OCI-LY3 (cell line): ENCODE measurements at regions not wholly inside any gene's neighbourhood (a gene's known extent, or its start where the extent isn't known, plus 50 kb on each side); places are given as distances from the start of the nearest gene placed in this dataset.

Experiments
- H2AFZ ChIP-seq: fragments of 200-600, 300-600 bp; shearing (Covaris generic); 2 replicates; pipeline ENCODE4 v1.6.0; 2014; ENCODE audit warnings: antibody characterized with exemption, low read depth, low read length
- H3K27ac ChIP-seq: fragments of 200-600, 300-600 bp; sonication (generic); 2 replicates; pipeline ENCODE4 v1.5.1; 2014; ENCODE audit warnings: mild to moderate bottlenecking, low read length, moderate library complexity, mixed read lengths
- H3K27me3 ChIP-seq: fragments of 200-600, 300-600 bp; sonication (generic); 2 replicates; pipeline ENCODE4 v1.6.1; 2014; ENCODE audit warnings: low read depth, low read length, mixed read lengths
- H3K36me3 ChIP-seq: fragments of 200-600, 300-600 bp; sonication (generic); replicated peaks from 2 replicates; pipeline ENCODE3; 2014; ENCODE audit warnings: low read depth, low read length, mixed read lengths
- H3K4me1 ChIP-seq: fragments of 300-600, 200-600 bp; sonication (generic); 2 replicates; pipeline ENCODE4 v1.6.1; 2014; ENCODE audit warnings: low read length, mixed read lengths
- H3K4me2 ChIP-seq: fragments of 200-600, 300-600 bp; sonication (generic); 2 replicates; pipeline ENCODE4 v1.6.1; 2014; ENCODE audit warnings: low read length, mixed read lengths
- H3K4me3 ChIP-seq: fragments of 300-600, 200-600 bp; sonication (generic); 2 replicates; pipeline ENCODE4 v1.5.1; 2014; ENCODE audit warnings: antibody characterized with exemption, mild to moderate bottlenecking, low read length, moderate library complexity
- H3K79me2 ChIP-seq: fragments of 300-600, 200-600 bp; shearing (Covaris generic); 2 replicates; pipeline ENCODE4 v1.6.1; 2014; ENCODE audit warnings: mild to moderate bottlenecking, low read length, mixed read lengths
- H3K9ac ChIP-seq: fragments of 300-600, 200-600 bp; shearing (Covaris generic); 2 replicates; pipeline ENCODE4 v1.6.0; 2014; ENCODE audit warnings: mild to moderate bottlenecking, low read length, moderate library complexity
- H3K9me3 ChIP-seq: fragments of 200-600, 300-600 bp; shearing (Covaris generic); 2 replicates; pipeline ENCODE4 v1.6.1; 2014; ENCODE audit warnings: low read length, mixed read lengths; ENCODE audit not compliant: insufficient read depth
- H4K20me1 ChIP-seq: fragments of 200-600, 300-600 bp; sonication (generic); 2 replicates; pipeline ENCODE4 v1.6.1; 2016; ENCODE audit warnings: low read length, mixed read lengths; ENCODE audit not compliant: insufficient read depth
- EZH2phosphoT487 ChIP-seq: fragments of 200-600 bp; shearing (Covaris generic); IDR thresholded peaks from 2 replicates; pipeline ENCODE4 v1.6.1; 2018; ENCODE audit warnings: antibody characterized with exemption, mixed run types, low read depth
- TF ChIP-seq, protein P1 (sequence below): fragments of 200-600, 300-600 bp; sonication (generic); IDR thresholded peaks from 2 replicates; pipeline ENCODE4 v1.5.1; 2014; ENCODE audit warnings: antibody characterized with exemption, low read length, low read depth

DNA sequence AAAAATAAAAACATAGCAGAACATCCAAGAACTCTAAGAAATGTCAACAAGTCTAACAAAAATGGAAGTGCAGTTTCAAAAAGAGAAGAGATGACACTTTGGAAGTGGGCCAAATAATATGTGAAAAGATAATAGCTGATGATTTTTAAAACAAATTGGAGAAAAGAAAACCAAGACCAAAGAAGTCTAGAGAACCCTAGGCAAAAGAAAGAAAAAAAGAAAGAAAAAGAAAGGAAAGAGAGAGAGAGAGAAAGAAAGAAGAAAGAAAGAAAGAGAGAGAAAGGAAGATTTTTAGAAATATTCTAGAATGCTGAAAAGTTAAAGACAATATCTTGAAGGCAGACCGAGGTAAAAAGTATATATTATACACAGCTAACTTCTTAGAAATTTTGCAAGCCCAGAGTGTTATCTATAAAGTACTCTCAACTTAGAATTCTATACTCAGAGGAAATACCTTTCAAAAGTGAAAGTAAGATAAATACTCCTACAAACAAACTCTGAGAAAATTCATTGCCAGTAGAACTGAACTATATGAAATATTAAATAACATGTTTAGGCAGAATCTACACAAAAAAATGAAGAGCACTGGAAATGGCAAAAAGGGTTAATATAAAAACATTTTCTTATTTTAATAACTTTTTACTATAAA lies 138.7 kb upstream of the SMIM30 start:
- H2AFZ ChIP-seq, result no peak overlapping the region
- H3K36me3 ChIP-seq, result no peaks in the 10 kb centered on the region
- H3K4me3 ChIP-seq, result no peak overlapping the region
- no peak overlapping the region for H3K4me2 ChIP-seq
- H3K27ac ChIP-seq, result no peak overlapping the region
- no peaks in the 10 kb centered on the region for H3K4me1 ChIP-seq
- no peaks in the 10 kb centered on the region for H3K27me3 ChIP-seq
- H4K20me1 ChIP-seq, result no peaks in the 10 kb centered on the region
- no peak overlapping the region for H3K9ac ChIP-seq
- H3K79me2 ChIP-seq, result no peaks in the 10 kb centered on the region
- TF ChIP-seq, protein P1, sequence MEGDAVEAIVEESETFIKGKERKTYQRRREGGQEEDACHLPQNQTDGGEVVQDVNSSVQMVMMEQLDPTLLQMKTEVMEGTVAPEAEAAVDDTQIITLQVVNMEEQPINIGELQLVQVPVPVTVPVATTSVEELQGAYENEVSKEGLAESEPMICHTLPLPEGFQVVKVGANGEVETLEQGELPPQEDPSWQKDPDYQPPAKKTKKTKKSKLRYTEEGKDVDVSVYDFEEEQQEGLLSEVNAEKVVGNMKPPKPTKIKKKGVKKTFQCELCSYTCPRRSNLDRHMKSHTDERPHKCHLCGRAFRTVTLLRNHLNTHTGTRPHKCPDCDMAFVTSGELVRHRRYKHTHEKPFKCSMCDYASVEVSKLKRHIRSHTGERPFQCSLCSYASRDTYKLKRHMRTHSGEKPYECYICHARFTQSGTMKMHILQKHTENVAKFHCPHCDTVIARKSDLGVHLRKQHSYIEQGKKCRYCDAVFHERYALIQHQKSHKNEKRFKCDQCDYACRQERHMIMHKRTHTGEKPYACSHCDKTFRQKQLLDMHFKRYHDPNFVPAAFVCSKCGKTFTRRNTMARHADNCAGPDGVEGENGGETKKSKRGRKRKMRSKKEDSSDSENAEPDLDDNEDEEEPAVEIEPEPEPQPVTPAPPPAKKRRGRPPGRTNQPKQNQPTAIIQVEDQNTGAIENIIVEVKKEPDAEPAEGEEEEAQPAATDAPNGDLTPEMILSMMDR, result no peak
- no peak for TF ChIP-seq EZH2phosphoT487
- H3K9me3 ChIP-seq, result no peaks in the 10 kb centered on the region

DNA sequence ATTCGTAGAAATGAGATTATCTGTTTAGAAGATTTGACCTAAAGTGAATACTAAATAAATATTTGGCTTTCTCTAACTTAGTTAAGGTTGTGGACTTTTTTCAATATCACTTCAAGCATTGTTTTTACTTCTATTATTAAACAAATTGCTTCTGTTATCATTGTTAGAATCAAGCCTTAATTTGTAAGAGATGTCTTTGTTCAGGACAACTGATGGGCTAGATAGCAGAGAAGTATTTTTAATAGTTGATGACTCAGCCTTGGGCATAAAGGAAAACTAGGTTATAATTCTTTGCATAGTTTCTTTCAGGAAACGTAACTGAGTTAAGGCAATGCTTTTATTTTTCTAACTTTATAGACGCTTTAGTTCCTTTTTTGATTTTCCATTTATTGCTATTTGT lies 128.8 kb upstream of the SMIM30 start:
- H3K27me3 ChIP-seq, result no peaks in the 10 kb centered on the region
- H2AFZ ChIP-seq, result no peak overlapping the region
- no peak overlapping the region for H3K4me2 ChIP-seq
- no peaks in the 10 kb centered on the region for H3K9me3 ChIP-seq
- TF ChIP-seq EZH2phosphoT487, result no peak
- TF ChIP-seq, protein P1, result no peak
- H3K27ac ChIP-seq, result no peak overlapping the region
- H3K36me3 ChIP-seq, result no peaks in the 10 kb centered on the region
- no peak overlapping the region for H3K9ac ChIP-seq
- H3K79me2 ChIP-seq, result no peaks in the 10 kb centered on the region
- H3K4me1 ChIP-seq, result no peaks in the 10 kb centered on the region
- no peaks in the 10 kb centered on the region for H4K20me1 ChIP-seq
- no peak overlapping the region for H3K4me3 ChIP-seq

DNA sequence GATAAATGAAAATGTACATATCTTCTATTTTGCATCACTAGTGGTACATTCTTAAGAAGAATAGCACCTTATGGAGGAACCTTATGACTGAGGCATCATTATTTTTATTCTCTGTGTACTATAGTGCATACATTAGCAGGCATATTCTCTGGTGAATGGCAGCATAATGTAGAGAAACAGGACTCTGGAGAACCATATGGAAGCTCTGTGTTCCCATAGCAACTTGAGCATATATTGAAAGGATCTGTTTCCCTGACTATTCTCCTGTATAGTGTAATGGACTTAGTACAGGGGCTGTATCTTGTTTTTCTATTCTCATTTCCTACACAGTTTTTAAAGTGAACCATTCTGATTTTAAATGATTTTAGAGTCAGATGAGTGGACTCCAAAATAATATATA lies 128.4 kb upstream of the SMIM30 start:
- Histone ChIP-seq H3K4me2 (no peak overlapping the region), H3K9ac (no peak overlapping the region), H3K4me3 (no peak overlapping the region), H4K20me1 (no peaks in the 10 kb centered on the region), H3K27me3 (no peaks in the 10 kb centered on the region), H3K27ac (no peak overlapping the region), H3K4me1 (no peaks in the 10 kb centered on the region), H3K36me3 (no peaks in the 10 kb centered on the region), H3K79me2 (no peaks in the 10 kb centered on the region), H3K9me3 (no peaks in the 10 kb centered on the region), H2AFZ (no peak overlapping the region)
- TF ChIP-seq, protein P1, result no peak
- no peak for TF ChIP-seq EZH2phosphoT487

DNA sequence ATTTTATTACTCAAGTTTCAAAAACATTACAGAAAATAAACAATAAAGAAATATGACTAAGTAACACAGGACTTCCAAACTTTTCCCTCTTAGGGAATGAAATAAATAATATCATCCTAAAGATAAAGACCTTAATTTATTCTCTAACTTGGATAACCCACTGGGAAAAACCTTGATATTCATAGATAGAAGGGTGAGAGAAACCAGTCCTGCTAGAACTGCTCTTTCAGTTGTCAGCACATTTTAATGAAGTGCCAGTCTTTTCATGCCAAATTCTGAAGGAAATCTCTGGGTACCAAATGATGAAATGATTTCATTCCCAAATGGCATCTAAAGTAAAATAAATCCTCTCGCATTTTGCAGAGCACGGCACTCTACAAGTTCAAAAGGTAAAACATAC lies 114.5 kb upstream of the SMIM30 start:
- Histone ChIP-seq H3K9me3 (no peaks in the 10 kb centered on the region), H2AFZ (no peak overlapping the region), H3K27me3 (no peaks in the 10 kb centered on the region), H3K4me2 (no peak overlapping the region), H3K4me3 (no peak overlapping the region), H3K4me1 (no peaks in the 10 kb centered on the region), H3K27ac (no peak overlapping the region), H3K36me3 (no peaks in the 10 kb centered on the region), H3K79me2 (no peaks in the 10 kb centered on the region), H3K9ac (no peak overlapping the region), H4K20me1 (no peaks in the 10 kb centered on the region)
- TF ChIP-seq, protein P1, result no peak
